Keratinocyte (primary cell): ENCODE measurements at regions not wholly inside any gene's neighbourhood (a gene's known extent, or its start where the extent isn't known, plus 50 kb on each side); places are given as distances from the start of the nearest gene placed in this dataset.

ENCODE experiments used
- DNase-seq: peaks from one replicate; pipeline ENCODE4 v3.0.0-alpha.2; 2011; ENCODE audit warnings: low read depth, missing footprints, low spot score
- FAIRE-seq: peaks from 2 replicates; lab custom pipeline; 2011; peaks lifted over from hg19 to GRCh38; lab: Jason Lieb, UNC
- H2AFZ ChIP-seq: 2 replicates; pipeline ENCODE4 v1.6.0; 2012; ENCODE audit warnings: low read length, control low read depth, inconsistent platforms; ENCODE audit not compliant: control insufficient read depth
- H3K27ac ChIP-seq: 2 replicates; pipeline ENCODE4 v1.5.1; 2011; ENCODE audit warnings: low read length; ENCODE audit not compliant: control insufficient read depth, insufficient read depth
- H3K27me3 ChIP-seq: 3 replicates; pipeline ENCODE4 v1.6.0; 2011; ENCODE audit warnings: low read length; ENCODE audit not compliant: control insufficient read depth, insufficient read depth; ENCODE audit errors: extremely low read depth
- H3K36me3 ChIP-seq, 2 experiments: 2 replicates in 1 of 2; 3 replicates in 1 of 2; pipeline ENCODE4 v1.5.1; 2011; ENCODE audit warnings: low read length in 2 of 2, mild to moderate bottlenecking in 1 of 2; ENCODE audit not compliant: control insufficient read depth in 2 of 2, insufficient read depth in 2 of 2; ENCODE audit errors: extremely low read depth in 1 of 2
- H3K4me1 ChIP-seq: 3 replicates; pipeline ENCODE4 v1.5.1; 2011; ENCODE audit warnings: low read length; ENCODE audit not compliant: control insufficient read depth, insufficient read depth; ENCODE audit errors: extremely low read depth
- H3K4me2 ChIP-seq: 3 replicates; pipeline ENCODE4 v1.6.0; 2011; ENCODE audit warnings: low read depth, low read length; ENCODE audit not compliant: control insufficient read depth, insufficient read depth; ENCODE audit errors: extremely low read depth
- H3K4me3 ChIP-seq, 3 experiments: fragments of 200-600 bp in 1 of 3; sonication (generic) in 1 of 3; 2 replicates in 2 of 3; 3 replicates in 1 of 3; pipeline ENCODE4 v1.5.1; 2011 to 2016; ENCODE audit warnings: low read length in 3 of 3, mild to moderate bottlenecking in 3 of 3, control low read depth in 2 of 3, inconsistent platforms in 1 of 3, low read depth in 1 of 3, mixed read lengths in 1 of 3, mixed run types in 1 of 3, moderate library complexity in 1 of 3; ENCODE audit not compliant: control insufficient read depth in 2 of 3, insufficient read depth in 2 of 3; ENCODE audit errors: extremely low read depth in 1 of 3
- H3K79me2 ChIP-seq: 2 replicates; pipeline ENCODE4 v1.6.0; 2012; ENCODE audit warnings: low read length; ENCODE audit not compliant: control insufficient read depth, insufficient read depth
- H3K9ac ChIP-seq: 3 replicates; pipeline ENCODE4 v1.6.0; 2011; ENCODE audit warnings: low read length; ENCODE audit not compliant: control insufficient read depth, insufficient read depth; ENCODE audit errors: extremely low read depth
- H3K9me1 ChIP-seq: 3 replicates; pipeline ENCODE4 v1.6.0; 2011; ENCODE audit warnings: low read length; ENCODE audit not compliant: control insufficient read depth, insufficient read depth; ENCODE audit errors: extremely low read depth
- H3K9me3 ChIP-seq: 2 replicates; pipeline ENCODE4 v1.5.1; 2012; ENCODE audit warnings: low read depth, low read length; ENCODE audit not compliant: control insufficient read depth
- H4K20me1 ChIP-seq: 3 replicates; pipeline ENCODE4 v1.6.0; 2011; ENCODE audit warnings: low read length; ENCODE audit not compliant: control insufficient read depth, insufficient read depth; ENCODE audit errors: extremely low read depth
- CTCF ChIP-seq, 3 experiments: IDR thresholded peaks in 1 of 3; conservative IDR thresholded peaks in 1 of 3; optimal IDR thresholded peaks in 1 of 3; 2 replicates in 2 of 3; 3 replicates in 1 of 3; pipeline versions ENCODE3 to v1.5.1; 2011; ENCODE audit warnings: low read length in 3 of 3, mild to moderate bottlenecking in 3 of 3, moderate library complexity in 2 of 3, control low read depth in 1 of 3, inconsistent platforms in 1 of 3; ENCODE audit not compliant: insufficient read depth in 2 of 3; ENCODE audit errors: extremely low read depth in 1 of 3
- EZH2 ChIP-seq: IDR thresholded peaks from one replicate; pipeline ENCODE4 v1.6.1; 2012; ENCODE audit warnings: inconsistent platforms, mild to moderate bottlenecking, low read length, moderate library complexity
- dilution Hi-C: fragments of 300-500 bp; cut with MboI; formaldehyde crosslinking; loops from one replicate; pipeline ENCODE4 v1.7.0; 2020; ENCODE audit warnings: low sequenced_read_pairs; ENCODE audit not compliant: extremely low pct_ligation_motif_present

- dilution Hi-C loops: no loop called here
- Histone ChIP-seq H3K4me3 (no peak overlapping the region), H3K79me2 (no peaks in the 10 kb centered on the region), H3K36me3 (no peaks in the 10 kb centered on the region), H3K4me2 (peak overlapping the region; percentile 0), H4K20me1 (no peaks in the 10 kb centered on the region), H3K9me1 (no peaks in the 10 kb centered on the region), H3K9ac (no peak overlapping the region), H2AFZ (no peak overlapping the region), H3K27ac (peak overlapping the region; percentile 3), H3K27me3 (no peaks in the 10 kb centered on the region), H3K4me1 (peaks cover 14% of the 10 kb centered on the region), H3K9me3 (no peaks in the 10 kb centered on the region)
- no peak for TF ChIP-seq CTCF (optimal IDR thresholded peaks at IDR 0.05 in 1 of 3, IDR thresholded peaks at IDR 0.05 in 1 of 3, conservative IDR thresholded peaks at IDR 0.05 in 1 of 3; ENCODE audit: extremely low read depth in 1 of 3, insufficient read depth in 2 of 3, low read length in 3 of 3)
- no peak for TF ChIP-seq EZH2
- DNase-seq (peak; percentile 84), FAIRE-seq (peak; percentile 95)
Observed at GRCh38 chr4:28287831-28288233, 1427.2 kb downstream of the STIM2 start.

- dilution Hi-C loops: no loop called here
- Histone ChIP-seq H3K9ac (no peak overlapping the region), H3K4me1 (no peaks in the 10 kb centered on the region), H3K9me3 (no peaks in the 10 kb centered on the region), H4K20me1 (no peaks in the 10 kb centered on the region), H3K36me3 (no peaks in the 10 kb centered on the region), H3K27ac (no peak overlapping the region), H3K27me3 (no peaks in the 10 kb centered on the region), H3K9me1 (no peaks in the 10 kb centered on the region), H3K4me3 (no peak overlapping the region), H3K79me2 (no peaks in the 10 kb centered on the region), H3K4me2 (no peak overlapping the region), H2AFZ (no peak overlapping the region)
- DNase-seq: no peak
- no peak for FAIRE-seq
- no peak for TF ChIP-seq EZH2
- TF ChIP-seq CTCF (optimal IDR thresholded peaks at IDR 0.05 in 1 of 3, IDR thresholded peaks at IDR 0.05 in 1 of 3, conservative IDR thresholded peaks at IDR 0.05 in 1 of 3; ENCODE audit: extremely low read depth in 1 of 3, insufficient read depth in 2 of 3, low read length in 3 of 3): no peak
Observed at GRCh38 chr4:28296239-28296638, 1435.6 kb downstream of the STIM2 start.
